Prostate gland (tissue), 2 donors: ENCODE measurements at regions not wholly inside any gene's neighbourhood (a gene's known extent, or its start where the extent isn't known, plus 50 kb on each side); places are given as distances from the start of the nearest gene placed in this dataset.

ENCODE experiments used
- DNase-seq: peaks from one replicate; pipeline ENCODE4 v3.0.0-alpha.2; 2019; ENCODE audit warnings: low spot score
- H3K27ac ChIP-seq, 2 donors: fragments of 200-600 bp; sonication (generic); 2 replicates each; pipeline ENCODE4 v1.5.1; 2017 to 2019
- H3K27me3 ChIP-seq: fragments of 200-600 bp; sonication (generic); replicated peaks from 2 replicates; pipeline ENCODE4 v1.5.1; 2019; ENCODE audit not compliant: insufficient read depth
- H3K36me3 ChIP-seq, 2 donors: fragments of 200-600 bp; sonication (generic); 1 replicate in 1 of 2; 2 replicates in 1 of 2; pipeline versions ENCODE4 v1.5.1 to v1.8.1; 2017 to 2019
- H3K4me1 ChIP-seq: fragments of 200-600 bp; sonication (generic); replicated peaks from 2 replicates; pipeline ENCODE4 v1.5.1; 2019
- H3K4me3 ChIP-seq, 2 donors: fragments of 200-600 bp; sonication (generic); 2 replicates each; pipeline ENCODE4 v1.5.1; 2017 to 2019
- H3K9me3 ChIP-seq: fragments of 200-600 bp; sonication (generic); 2 replicates; pipeline ENCODE4 v1.5.1; 2017
- CTCF ChIP-seq, 4 experiments: fragments of 200-600 bp in 2 of 4; fragments of 450-650 bp in 2 of 4; sonication (generic) in 2 of 4; IDR thresholded peaks; 1 replicate in 3 of 4; 2 replicates in 1 of 4; pipeline ENCODE4 v1.5.1; 2016 to 2019; ENCODE audit warnings: antibody characterized with exemption in 4 of 4, mild to moderate bottlenecking in 2 of 4, moderate library complexity in 2 of 4
- POLR2A ChIP-seq: fragments of 450-650 bp; IDR thresholded peaks from one replicate; pipeline ENCODE4 v1.6.1; 2016; ENCODE audit warnings: antibody characterized with exemption, mild to moderate bottlenecking
- POLR2AphosphoS5 ChIP-seq: sonication (generic); formaldehyde crosslinking; IDR thresholded peaks from one replicate; pipeline ENCODE4 v1.6.1; 2017; ENCODE audit warnings: antibody characterized with exemption
- WGBS: methylation state at CpG from one replicate; pipeline ENCODE4 v1.1.5; 2018; 5-methylcytosine and 5-hydroxymethylcytosine counted together
- intact Hi-C: fragments of 100-400 bp; cut with DNase I; formaldehyde crosslinking; loops from one replicate; pipeline ENCODE4 v1.14.2; 2022

- H3K4me3 ChIP-seq: no peak overlapping the region
- 32% methylated on average over 2 of the region's 2 CpGs for WGBS
- H3K9me3 ChIP-seq: no peaks in the 10 kb centered on the region
- no peak for DNase-seq
- H3K27me3 ChIP-seq: no peaks in the 10 kb centered on the region
- TF ChIP-seq POLR2A (no peak), POLR2AphosphoS5 (peak; percentile 19)
- H3K36me3 ChIP-seq: no peaks in the 10 kb centered on the region
- H3K4me1 ChIP-seq: no peaks in the 10 kb centered on the region
- intact Hi-C loops: no loop called here
- no peak overlapping the region for H3K27ac ChIP-seq
These were observed 95.9 kb upstream of the JAG1 start for GRCh38 chr20:10769700-10770099.

GRCh38 chr20:10770753-10771152, 97.0 kb upstream of the JAG1 start:
- H3K4me1 ChIP-seq: no peaks in the 10 kb centered on the region
- no peaks in the 10 kb centered on the region for H3K27me3 ChIP-seq
- intact Hi-C loops: no loop called here
- H3K9me3 ChIP-seq: no peaks in the 10 kb centered on the region
- no peak overlapping the region for H3K27ac ChIP-seq
- DNase-seq: no peak
- no peak overlapping the region for H3K4me3 ChIP-seq
- WGBS: 82% methylated on average over 3 of the region's 3 CpGs
- H3K36me3 ChIP-seq: no peaks in the 10 kb centered on the region
- TF ChIP-seq POLR2A (no peak), POLR2AphosphoS5 (no peak)

- H3K9me3 ChIP-seq: no peaks in the 10 kb centered on the region
- no peaks in the 10 kb centered on the region for H3K4me1 ChIP-seq
- H3K27me3 ChIP-seq: no peaks in the 10 kb centered on the region
- intact Hi-C loops: no loop called here
- no peak for DNase-seq
- no peak for TF ChIP-seq POLR2A
- no peak for TF ChIP-seq POLR2AphosphoS5
- TF ChIP-seq CTCF (IDR thresholded peaks at IDR 0.05): no peak
- H3K4me3 ChIP-seq: no peak overlapping the region
- H3K27ac ChIP-seq: no peak overlapping the region
- H3K36me3 ChIP-seq: no peaks in the 10 kb centered on the region
- WGBS: 52% methylated on average over 1 of the region's 1 CpG
These were observed 97.8 kb upstream of the JAG1 start for GRCh38 chr20:10771435-10772140.

- no peak for TF ChIP-seq POLR2A
- TF ChIP-seq POLR2AphosphoS5: no peak
- TF ChIP-seq CTCF (IDR thresholded peaks at IDR 0.05): no peak
- H3K27me3 ChIP-seq: no peaks in the 10 kb centered on the region
- H3K4me1 ChIP-seq: no peaks in the 10 kb centered on the region
- H3K9me3 ChIP-seq: no peaks in the 10 kb centered on the region
- no peak overlapping the region for H3K4me3 ChIP-seq
- intact Hi-C loops: no loop called here
- no peak overlapping the region for H3K27ac ChIP-seq
- no peaks in the 10 kb centered on the region for H3K36me3 ChIP-seq
- DNase-seq: no peak
- WGBS: 77% methylated on average over 1 of the region's 1 CpG
These were observed 100.7 kb upstream of the JAG1 start for GRCh38 chr20:10774357-10774943.

GRCh38 chr20:10777710-10778109, 103.9 kb upstream of the JAG1 start:
- H3K27ac ChIP-seq: no peak overlapping the region
- intact Hi-C loops: no loop called here
- H3K9me3 ChIP-seq: no peaks in the 10 kb centered on the region
- no peak for TF ChIP-seq POLR2A
- no peak for TF ChIP-seq POLR2AphosphoS5
- no peak for TF ChIP-seq CTCF (IDR thresholded peaks at IDR 0.05)
- 86% methylated on average over 6 of the region's 6 CpGs for WGBS
- H3K36me3 ChIP-seq: no peaks in the 10 kb centered on the region
- no peak for DNase-seq
- H3K27me3 ChIP-seq: no peaks in the 10 kb centered on the region
- no peaks in the 10 kb centered on the region for H3K4me1 ChIP-seq
- no peak overlapping the region for H3K4me3 ChIP-seq

GRCh38 chr20:10779911-10780310, 106.1 kb upstream of the JAG1 start:
- intact Hi-C loops: no loop called here

More at GRCh38 chr20:10779911-10780310, 106.1 kb upstream of the JAG1 start:
- no peak for TF ChIP-seq POLR2A
- no peak for TF ChIP-seq POLR2AphosphoS5
- no peak for TF ChIP-seq CTCF (IDR thresholded peaks at IDR 0.05)
- 50% methylated on average over 1 of the region's 1 CpG for WGBS
- Histone ChIP-seq H3K9me3 (no peaks in the 10 kb centered on the region), H3K27me3 (no peaks in the 10 kb centered on the region), H3K4me1 (no peaks in the 10 kb centered on the region), H3K27ac (no peak overlapping the region), H3K4me3 (no peak overlapping the region), H3K36me3 (no peaks in the 10 kb centered on the region)
- no peak for DNase-seq
